SK-N-SH (cell line): ENCODE measurements at regions not wholly inside any gene's neighbourhood (a gene's known extent, or its start where the extent isn't known, plus 50 kb on each side); places are given as distances from the start of the nearest gene placed in this dataset.

Source experiments
- CTCF ChIA-PET: fragments of 300-600, 350-600 bp; formaldehyde crosslinking; extraction: SDS; loops from one replicate; lab custom pipeline; 2021; lab: Yijun Ruan, JAX
- POLR2A ChIA-PET: fragments of 350-600 bp; sonication (Branson Sonifier 250); formaldehyde crosslinking; extraction: SDS; loops from one replicate; lab custom pipeline; 2020; ENCODE audit warnings: antibody characterized with exemption, inconsistent platforms; lab: Yijun Ruan, JAX
- DNase-seq: peaks from one replicate; pipeline ENCODE4 v3.0.0; 2012
- H2AFZ ChIP-seq: fragments of 200-600 bp; sonication (generic); 2 replicates; pipeline ENCODE4 v1.8.1; 2016; ENCODE audit warnings: antibody characterized with exemption, mild to moderate bottlenecking, low read depth
- H3F3A ChIP-seq: fragments of 200-600 bp; sonication (generic); replicated peaks from 2 replicates; pipeline ENCODE3; 2016; ENCODE audit warnings: antibody characterized with exemption, mild to moderate bottlenecking; ENCODE audit not compliant: insufficient read depth
- H3K27ac ChIP-seq, 2 experiments: fragments of 200-500 bp in 1 of 2; fragments of 200-600 bp in 1 of 2; sonication (Bioruptor generic) in 1 of 2; sonication (generic), shearing (Covaris generic) in 1 of 2; 2 replicates each; pipeline versions ENCODE4 v1.5.1 to v1.6.1; 2014 to 2016; ENCODE audit warnings: low read depth in 2 of 2, inconsistent platforms in 1 of 2, low read length in 1 of 2, mild to moderate bottlenecking in 1 of 2, mixed read lengths in 1 of 2
- H3K27me3 ChIP-seq: fragments of 200-600 bp; sonication (generic), shearing (Covaris generic); 2 replicates; pipeline ENCODE4 v1.6.1; 2016; ENCODE audit warnings: mixed run types; ENCODE audit not compliant: insufficient read depth
- H3K36me3 ChIP-seq, 2 experiments: fragments of 200-500 bp in 1 of 2; fragments of 200-600 bp in 1 of 2; sonication (Bioruptor generic) in 1 of 2; sonication (generic) in 1 of 2; replicated peaks in 1 of 2; 2 replicates each; pipeline versions ENCODE3 to v1.5.1; 2014 to 2016; ENCODE audit warnings: low read length in 1 of 2, mild to moderate bottlenecking in 1 of 2; ENCODE audit not compliant: insufficient read depth in 2 of 2, control insufficient read depth in 1 of 2
- H3K4me1 ChIP-seq, 2 experiments: fragments of 200-500 bp in 1 of 2; fragments of 200-600 bp in 1 of 2; sonication (Bioruptor generic) in 1 of 2; sonication (generic), shearing (Covaris generic) in 1 of 2; 2 replicates each; pipeline versions ENCODE4 v1.5.1 to v1.6.1; 2014 to 2016; ENCODE audit warnings: low read depth in 1 of 2, low read length in 1 of 2, mixed run types in 1 of 2; ENCODE audit not compliant: insufficient read depth in 2 of 2, control insufficient read depth in 1 of 2
- H3K4me2 ChIP-seq: fragments of 200-600 bp; sonication (generic), shearing (Covaris generic); 2 replicates; pipeline ENCODE4 v1.6.1; 2017; ENCODE audit warnings: mixed run types
- H3K4me3 ChIP-seq, 2 experiments: fragments of 200-500 bp in 1 of 2; fragments of 200-600 bp in 1 of 2; sonication (Bioruptor generic) in 1 of 2; sonication (generic), shearing (Covaris generic) in 1 of 2; 2 replicates each; pipeline versions ENCODE4 v1.5.1 to v1.8.1; 2014 to 2016; ENCODE audit warnings: low read depth in 2 of 2, inconsistent platforms in 1 of 2, low read length in 1 of 2, mild to moderate bottlenecking in 1 of 2, mixed read lengths in 1 of 2, moderate library complexity in 1 of 2
- H3K79me2 ChIP-seq: fragments of 200-600 bp; sonication (generic); 2 replicates; pipeline ENCODE4 v1.8.1; 2017; ENCODE audit warnings: mild to moderate bottlenecking; ENCODE audit not compliant: insufficient read depth
- H3K9ac ChIP-seq: fragments of 200-600 bp; sonication (generic); 2 replicates; pipeline ENCODE4 v1.6.1; 2017; ENCODE audit warnings: mixed run types
- H3K9me2 ChIP-seq: fragments of 200-600 bp; sonication (generic); 2 replicates; pipeline ENCODE4 v1.6.1; 2017; ENCODE audit warnings: mixed run types
- H3K9me3 ChIP-seq: fragments of 200-600 bp; sonication (generic); 2 replicates; pipeline ENCODE4 v1.6.1; 2017; ENCODE audit warnings: mixed run types, mild to moderate bottlenecking, moderate library complexity
- H4K20me1 ChIP-seq: fragments of 200-600 bp; sonication (generic); 2 replicates; pipeline ENCODE4 v1.6.1; 2017; ENCODE audit warnings: mild to moderate bottlenecking, mixed run types; ENCODE audit not compliant: insufficient read depth
- CHD2 ChIP-seq: fragments of 150-350 bp; IDR thresholded peaks from 2 replicates; pipeline ENCODE4 v1.6.1; 2018; ENCODE audit warnings: low read length; ENCODE audit not compliant: partially characterized antibody
- ELF1 ChIP-seq: IDR thresholded peaks from 2 replicates; pipeline ENCODE4 v1.4.0; 2012
- GATA2 ChIP-seq: sonication (generic); formaldehyde crosslinking; IDR thresholded peaks from 2 replicates; pipeline ENCODE4 v1.5.0; 2020; ENCODE audit warnings: mild to moderate bottlenecking, missing genetic modification reagents
- MXI1 ChIP-seq: IDR thresholded peaks from 2 replicates; pipeline ENCODE4 v1.6.1; 2012; ENCODE audit warnings: mild to moderate bottlenecking, low read depth, low read length, improper control_type of control experiment
- NRF1 ChIP-seq: IDR thresholded peaks from 2 replicates; pipeline ENCODE4 v1.6.1; 2012; ENCODE audit warnings: low read depth, mild to moderate bottlenecking, low read length
- RAD21 ChIP-seq: IDR thresholded peaks from 2 replicates; pipeline ENCODE4 v1.6.1; 2012; ENCODE audit warnings: mild to moderate bottlenecking, low read length
- SMC3 ChIP-seq: IDR thresholded peaks from 2 replicates; pipeline ENCODE4 v1.6.1; 2012; ENCODE audit warnings: low read depth, low read length, improper control_type of control experiment
- TEAD4 ChIP-seq: IDR thresholded peaks from 2 replicates; pipeline ENCODE4 v1.4.0; 2012; ENCODE audit warnings: mild to moderate bottlenecking, borderline replicate concordance; ENCODE audit not compliant: insufficient read depth
- WGBS: methylation state at CpG from one replicate; pipeline ENCODE4 v1.1.6; 2017; ENCODE audit warnings: low lambda C conversion rate; 5-methylcytosine and 5-hydroxymethylcytosine counted together
- TF ChIP-seq, protein P1 (sequence below): fragments of 200-600 bp; sonication (generic); IDR thresholded peaks from 2 replicates; pipeline ENCODE4 v1.6.1; 2017; ENCODE audit warnings: antibody characterized with exemption, mild to moderate bottlenecking, moderate library complexity
- TF ChIP-seq, protein P2 (sequence below): fragments of 150-350 bp; IDR thresholded peaks from 2 replicates; pipeline ENCODE4 v1.6.1; 2017; ENCODE audit warnings: antibody characterized with exemption, low read length, low read depth, borderline replicate concordance

DNA sequence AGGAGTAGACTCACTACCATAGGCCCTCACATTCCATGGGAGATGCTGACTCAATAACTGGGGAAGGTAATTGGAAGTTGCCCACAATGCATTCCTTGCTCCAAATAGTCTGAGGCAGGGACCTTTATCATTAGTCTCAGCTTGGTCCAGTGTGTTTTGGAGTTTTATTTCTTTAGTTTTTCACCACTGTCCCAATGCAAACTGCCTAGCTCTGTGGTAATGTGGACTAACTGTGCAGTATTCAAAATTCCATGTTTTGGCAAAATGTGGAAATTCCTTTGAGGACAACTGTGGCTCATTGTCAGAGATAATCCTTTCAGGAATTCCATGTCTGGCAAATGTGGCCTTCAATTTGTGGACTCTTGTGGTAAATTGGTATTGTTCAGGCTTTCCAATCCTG lies 78.1 kb upstream of the PAPPA2 start (continued):
- TF ChIP-seq, protein P1, sequence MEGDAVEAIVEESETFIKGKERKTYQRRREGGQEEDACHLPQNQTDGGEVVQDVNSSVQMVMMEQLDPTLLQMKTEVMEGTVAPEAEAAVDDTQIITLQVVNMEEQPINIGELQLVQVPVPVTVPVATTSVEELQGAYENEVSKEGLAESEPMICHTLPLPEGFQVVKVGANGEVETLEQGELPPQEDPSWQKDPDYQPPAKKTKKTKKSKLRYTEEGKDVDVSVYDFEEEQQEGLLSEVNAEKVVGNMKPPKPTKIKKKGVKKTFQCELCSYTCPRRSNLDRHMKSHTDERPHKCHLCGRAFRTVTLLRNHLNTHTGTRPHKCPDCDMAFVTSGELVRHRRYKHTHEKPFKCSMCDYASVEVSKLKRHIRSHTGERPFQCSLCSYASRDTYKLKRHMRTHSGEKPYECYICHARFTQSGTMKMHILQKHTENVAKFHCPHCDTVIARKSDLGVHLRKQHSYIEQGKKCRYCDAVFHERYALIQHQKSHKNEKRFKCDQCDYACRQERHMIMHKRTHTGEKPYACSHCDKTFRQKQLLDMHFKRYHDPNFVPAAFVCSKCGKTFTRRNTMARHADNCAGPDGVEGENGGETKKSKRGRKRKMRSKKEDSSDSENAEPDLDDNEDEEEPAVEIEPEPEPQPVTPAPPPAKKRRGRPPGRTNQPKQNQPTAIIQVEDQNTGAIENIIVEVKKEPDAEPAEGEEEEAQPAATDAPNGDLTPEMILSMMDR, result no peak
- no peak for TF ChIP-seq RAD21
- no peak for TF ChIP-seq NRF1
- no peak for TF ChIP-seq SMC3
- no peak for TF ChIP-seq ELF1
- TF ChIP-seq MXI1, result no peak

DNA sequence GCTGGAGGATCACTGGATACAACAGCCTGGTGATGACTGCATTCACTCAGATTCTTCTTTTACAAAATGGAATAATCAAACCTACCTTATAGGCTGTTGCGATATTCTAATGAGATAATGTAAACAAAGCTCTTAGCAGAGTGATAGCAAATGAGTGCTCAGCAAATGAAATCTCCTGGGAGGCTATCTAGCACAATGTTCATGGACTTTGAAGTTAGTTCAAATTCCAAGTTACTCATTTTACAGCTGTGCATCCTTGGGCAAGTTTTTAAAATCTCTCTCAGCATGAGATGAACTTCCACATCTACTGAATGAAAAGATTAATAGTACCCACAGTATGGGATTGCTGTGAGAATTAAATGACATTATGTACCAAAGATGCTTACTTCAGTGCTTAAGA lies 80.8 kb upstream of the PAPPA2 start:
- H3K4me2 ChIP-seq, result no peak overlapping the region
- no peaks in the 10 kb centered on the region for H3F3A ChIP-seq
- CTCF ChIA-PET, result no interaction called here
- H3K4me3 ChIP-seq, result no peak overlapping the region
- no peaks in the 10 kb centered on the region for H3K9me3 ChIP-seq
- H2AFZ ChIP-seq, result no peak overlapping the region
- H3K27me3 ChIP-seq, result no peaks in the 10 kb centered on the region
- H3K9ac ChIP-seq, result no peak overlapping the region
- no peaks in the 10 kb centered on the region for H4K20me1 ChIP-seq
- H3K4me1 ChIP-seq, result no peaks in the 10 kb centered on the region
- H3K36me3 ChIP-seq, result no peaks in the 10 kb centered on the region
- no peaks in the 10 kb centered on the region for H3K9me2 ChIP-seq
- TF ChIP-seq TEAD4 (no peak), CHD2 (no peak), GATA2 (no peak)
- TF ChIP-seq, protein P1, result no peak
- TF ChIP-seq, protein P2, sequence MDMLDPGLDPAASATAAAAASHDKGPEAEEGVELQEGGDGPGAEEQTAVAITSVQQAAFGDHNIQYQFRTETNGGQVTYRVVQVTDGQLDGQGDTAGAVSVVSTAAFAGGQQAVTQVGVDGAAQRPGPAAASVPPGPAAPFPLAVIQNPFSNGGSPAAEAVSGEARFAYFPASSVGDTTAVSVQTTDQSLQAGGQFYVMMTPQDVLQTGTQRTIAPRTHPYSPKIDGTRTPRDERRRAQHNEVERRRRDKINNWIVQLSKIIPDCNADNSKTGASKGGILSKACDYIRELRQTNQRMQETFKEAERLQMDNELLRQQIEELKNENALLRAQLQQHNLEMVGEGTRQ, result no peak
- POLR2A ChIA-PET, result no interaction called here
- no peaks in the 10 kb centered on the region for H3K79me2 ChIP-seq
- no peak overlapping the region for H3K27ac ChIP-seq
- WGBS, result 38% methylated on average over 1 of the region's 1 CpG
- no peak for DNase-seq
